ENCODE measurements at regions not wholly inside any gene's neighbourhood (a gene's known extent, or its start where the extent isn't known, plus 50 kb on each side); places are given as distances from the start of the nearest gene placed in this dataset.

GRCh38 chr2:150778828-150779227 lies 291.4 kb upstream of the RND3 start:
- no peaks in the 10 kb centered on the region for H3K4me1 ChIP-seq
- no peaks in the 10 kb centered on the region for H3K9me3 ChIP-seq
- no peak overlapping the region for H3K4me3 ChIP-seq
- no peaks in the 10 kb centered on the region for H3K36me3 ChIP-seq
- H3K27me3 ChIP-seq (ENCODE audit: low read depth): no peaks in the 10 kb centered on the region
- intact Hi-C loops (cut with DNase I): no loop called here
- no peak for DNase-seq
- TF ChIP-seq, protein P1, sequence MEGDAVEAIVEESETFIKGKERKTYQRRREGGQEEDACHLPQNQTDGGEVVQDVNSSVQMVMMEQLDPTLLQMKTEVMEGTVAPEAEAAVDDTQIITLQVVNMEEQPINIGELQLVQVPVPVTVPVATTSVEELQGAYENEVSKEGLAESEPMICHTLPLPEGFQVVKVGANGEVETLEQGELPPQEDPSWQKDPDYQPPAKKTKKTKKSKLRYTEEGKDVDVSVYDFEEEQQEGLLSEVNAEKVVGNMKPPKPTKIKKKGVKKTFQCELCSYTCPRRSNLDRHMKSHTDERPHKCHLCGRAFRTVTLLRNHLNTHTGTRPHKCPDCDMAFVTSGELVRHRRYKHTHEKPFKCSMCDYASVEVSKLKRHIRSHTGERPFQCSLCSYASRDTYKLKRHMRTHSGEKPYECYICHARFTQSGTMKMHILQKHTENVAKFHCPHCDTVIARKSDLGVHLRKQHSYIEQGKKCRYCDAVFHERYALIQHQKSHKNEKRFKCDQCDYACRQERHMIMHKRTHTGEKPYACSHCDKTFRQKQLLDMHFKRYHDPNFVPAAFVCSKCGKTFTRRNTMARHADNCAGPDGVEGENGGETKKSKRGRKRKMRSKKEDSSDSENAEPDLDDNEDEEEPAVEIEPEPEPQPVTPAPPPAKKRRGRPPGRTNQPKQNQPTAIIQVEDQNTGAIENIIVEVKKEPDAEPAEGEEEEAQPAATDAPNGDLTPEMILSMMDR (IDR thresholded peaks at IDR 0.05): no peak
- H3K27ac ChIP-seq: no peak overlapping the region
- no peak for ATAC-seq

GRCh38 chr2:150769421-150769820 lies 282.0 kb upstream of the RND3 start:
- H3K9me3 ChIP-seq: no peaks in the 10 kb centered on the region
- no peaks in the 10 kb centered on the region for H3K36me3 ChIP-seq
- H3K4me3 ChIP-seq: no peak overlapping the region
- H3K27me3 ChIP-seq (ENCODE audit: low read depth): no peaks in the 10 kb centered on the region
- TF ChIP-seq, protein P1 (IDR thresholded peaks at IDR 0.05): no peak
- ATAC-seq (no peak), DNase-seq (no peak)
- H3K4me1 ChIP-seq: no peaks in the 10 kb centered on the region
- H3K27ac ChIP-seq: no peak overlapping the region
- intact Hi-C loops (cut with DNase I): no loop called here

- no peak for DNase-seq
- TF ChIP-seq, protein P1 (IDR thresholded peaks at IDR 0.05): no peak
- ATAC-seq: no peak
- H3K9me3 ChIP-seq: no peaks in the 10 kb centered on the region
- H3K27ac ChIP-seq: no peak overlapping the region
- H3K4me1 ChIP-seq: no peaks in the 10 kb centered on the region
- H3K4me3 ChIP-seq: no peak overlapping the region
- intact Hi-C loops (cut with DNase I): no loop called here
- H3K27me3 ChIP-seq (ENCODE audit: low read depth): no peaks in the 10 kb centered on the region
- no peaks in the 10 kb centered on the region for H3K36me3 ChIP-seq
These were observed 280.7 kb upstream of the RND3 start for GRCh38 chr2:150767991-150768746.

DNA sequence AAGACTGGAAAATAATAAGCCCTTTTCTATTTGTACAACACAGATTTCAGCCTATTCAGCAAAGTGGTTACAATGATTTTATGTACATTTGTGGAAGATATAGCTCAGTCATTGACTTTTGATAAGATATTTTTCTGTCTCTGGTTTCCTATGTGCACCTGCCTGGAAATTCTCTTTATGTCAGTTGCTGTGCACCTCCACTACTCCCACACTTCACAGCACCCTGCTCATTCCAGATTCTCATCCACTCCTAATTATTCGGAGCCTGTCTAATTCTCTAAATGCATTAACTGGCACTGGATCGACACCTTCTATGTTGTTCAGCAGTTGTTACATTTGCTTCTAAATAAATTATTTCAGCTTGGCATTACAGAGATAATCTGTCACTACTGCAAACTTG lies 275.1 kb upstream of the RND3 start:
- Histone ChIP-seq H3K4me3 (no peak overlapping the region), H3K27me3 (ENCODE audit: low read depth) (no peaks in the 10 kb centered on the region), H3K4me1 (no peaks in the 10 kb centered on the region), H3K36me3 (no peaks in the 10 kb centered on the region), H3K9me3 (no peaks in the 10 kb centered on the region), H3K27ac (no peak overlapping the region)
- TF ChIP-seq, protein P1 (IDR thresholded peaks at IDR 0.05): no peak
- intact Hi-C loops (cut with DNase I): no loop called here
- DNase-seq (no peak), ATAC-seq (no peak)

- H3K27ac ChIP-seq: no peak overlapping the region
- no peak for DNase-seq
- no peak for ATAC-seq
- H3K4me3 ChIP-seq: no peak overlapping the region
- intact Hi-C loops (cut with DNase I): no loop called here
- H3K36me3 ChIP-seq: no peaks in the 10 kb centered on the region
- no peaks in the 10 kb centered on the region for H3K27me3 ChIP-seq (ENCODE audit: low read depth)
- no peaks in the 10 kb centered on the region for H3K9me3 ChIP-seq
- H3K4me1 ChIP-seq: no peaks in the 10 kb centered on the region
- TF ChIP-seq, protein P1 (IDR thresholded peaks at IDR 0.05): no peak
These were observed 272.1 kb upstream of the RND3 start for GRCh38 chr2:150759531-150759930.

Measured in lower lobe of right lung (tissue), 2 donors.